B cell (primary cell): ENCODE measurements at regions not wholly inside any gene's neighbourhood (a gene's known extent, or its start where the extent isn't known, plus 50 kb on each side); places are given as distances from the start of the nearest gene placed in this dataset.

Experiments used
- CTCF ChIP-seq: fragments of 200-600 bp; IDR thresholded peaks from one replicate; pipeline ENCODE4 v1.8.0; 2022; ENCODE audit warnings: antibody characterized with exemption, mild to moderate bottlenecking
- EZH2 ChIP-seq: IDR thresholded peaks from 2 replicates; pipeline ENCODE4 v1.6.1; 2012; ENCODE audit warnings: borderline replicate concordance, low read depth, mild to moderate bottlenecking, moderate library complexity, low read length; ENCODE audit not compliant: insufficient read depth, poor library complexity, severe bottlenecking

- TF ChIP-seq CTCF (no peak), EZH2 (no peak)
Measured at GRCh38 chr5:158099571-158100105, 240.7 kb upstream of the CLINT1 start.
